NCI-H82 treated with DMSO at 0.1 percent for 48 hours (cell line): ENCODE measurements at regions not wholly inside any gene's neighbourhood (a gene's known extent, or its start where the extent isn't known, plus 50 kb on each side); places are given as distances from the start of the nearest gene placed in this dataset.
"Not testable (repeated sequence)": the region's sequence is repeated elsewhere in the genome, so short reads cannot be mapped to it uniquely, and the experiment has no call there.

Experiments
- DNase-seq: peaks from one replicate; lab custom pipeline; 2025; ENCODE audit not compliant: unreplicated experiment; lab: John Stamatoyannopoulos, UW

DNA sequence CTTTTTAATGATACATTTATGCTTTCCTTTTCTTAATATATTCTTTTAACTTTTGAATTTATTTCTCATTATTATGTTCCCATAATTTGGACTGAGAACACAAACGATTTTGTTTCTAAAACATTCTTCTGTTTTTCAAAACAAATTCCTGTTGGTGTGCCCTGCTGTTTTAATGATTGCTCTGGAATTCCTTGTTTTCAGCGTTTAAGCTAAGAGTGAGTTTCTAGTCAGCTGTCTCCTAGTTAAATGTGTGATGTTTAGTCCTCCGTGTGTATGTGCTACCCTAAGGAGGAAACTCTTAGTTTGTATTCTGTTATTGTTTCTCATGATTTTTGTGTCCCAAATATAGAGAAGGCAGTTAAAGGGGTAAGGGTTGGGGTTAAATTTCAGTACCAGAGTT lies 306.1 kb upstream of the RGS17 start:
- DNase-seq, result no peak

DNA sequence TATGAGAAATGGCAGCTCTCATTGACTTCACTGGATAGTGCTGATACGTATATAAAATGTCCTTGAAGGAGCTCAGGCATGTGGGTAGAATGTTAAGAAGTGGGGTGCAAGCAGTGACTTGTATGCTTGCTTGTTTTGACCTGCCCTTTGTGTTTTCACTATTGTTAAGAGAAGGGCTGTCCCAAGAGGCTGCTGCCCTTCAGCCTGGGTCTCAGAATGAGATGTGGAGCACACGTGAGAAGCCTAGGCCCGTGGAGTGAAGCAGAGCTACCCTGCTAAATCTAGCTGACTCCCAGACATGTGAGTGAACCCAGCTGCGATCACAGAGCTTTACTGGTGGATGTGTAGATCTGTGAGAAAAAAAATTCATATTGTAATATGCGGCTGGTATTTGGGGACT lies 305.3 kb upstream of the RGS17 start:
- DNase-seq, result no peak

DNA sequence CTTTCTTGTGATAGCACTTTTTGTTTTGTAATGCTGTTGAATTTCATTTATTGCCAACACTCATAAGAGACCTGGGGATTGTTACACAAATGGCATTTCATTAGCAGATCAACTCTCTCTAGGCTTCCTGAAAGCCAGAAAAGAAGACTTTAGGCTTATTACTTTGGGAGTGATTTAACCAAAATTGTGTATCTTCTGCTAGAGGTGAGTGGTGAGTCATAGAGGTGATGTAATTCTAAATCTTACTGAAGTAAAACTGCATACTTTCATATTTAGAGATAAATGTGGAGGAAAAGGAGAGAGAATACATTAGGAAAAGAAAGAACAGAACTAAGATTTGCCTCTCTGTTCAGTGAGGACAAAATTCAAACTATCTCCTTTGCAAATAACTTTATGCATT lies 304.7 kb upstream of the RGS17 start:
- DNase-seq, result no peak

DNA sequence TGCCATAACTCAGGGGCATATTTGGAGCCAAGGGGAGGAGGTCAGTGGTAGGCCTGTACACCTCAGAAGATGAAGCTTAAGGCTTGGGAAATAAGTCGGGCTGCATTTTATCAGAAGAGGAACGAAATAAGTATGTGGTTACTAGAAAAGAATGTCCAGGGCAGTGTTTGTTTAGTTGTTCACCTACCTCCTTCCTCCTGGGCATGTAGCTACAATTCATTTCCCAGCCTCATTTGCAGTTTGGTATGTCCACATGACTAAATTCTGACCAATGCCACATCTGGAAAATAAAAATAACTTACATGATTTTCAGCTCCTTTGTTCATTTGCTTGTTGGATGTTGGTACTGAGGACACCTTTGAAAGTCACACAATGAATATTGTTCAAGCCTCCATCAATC lies 294.5 kb upstream of the RGS17 start:
- no peak for DNase-seq

DNA sequence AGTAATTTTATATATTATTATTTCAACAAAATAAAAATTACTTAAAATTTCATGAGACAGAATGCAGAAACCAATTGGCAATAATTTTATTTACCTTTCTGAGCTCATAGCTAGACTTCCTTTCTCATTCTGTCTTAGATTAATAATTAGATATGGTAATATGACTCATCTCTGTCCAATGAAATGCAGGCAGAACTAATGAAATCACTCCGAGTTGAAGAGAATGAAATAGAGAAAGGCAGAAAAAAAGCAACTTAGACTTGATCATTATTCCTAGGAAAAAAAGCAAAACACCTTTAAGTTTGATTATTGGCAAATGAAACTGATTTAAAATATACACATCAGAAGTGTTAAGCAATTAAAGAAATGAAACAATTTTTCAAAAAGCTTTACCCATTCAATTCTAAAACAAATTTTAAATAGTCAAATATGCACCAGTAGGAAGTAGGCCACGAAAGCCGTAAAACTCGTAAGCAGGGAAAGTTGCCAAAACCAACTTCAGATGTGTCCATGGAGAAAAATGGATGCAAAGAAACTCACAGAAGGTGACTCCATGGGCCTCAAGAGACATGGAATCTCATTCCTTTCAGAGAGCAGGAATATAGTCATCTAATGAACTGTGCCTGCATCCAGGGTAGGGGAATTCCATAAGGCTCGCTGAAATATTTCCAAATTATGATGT lies 293.8 kb upstream of the RGS17 start:
- DNase-seq, result no peak

DNA sequence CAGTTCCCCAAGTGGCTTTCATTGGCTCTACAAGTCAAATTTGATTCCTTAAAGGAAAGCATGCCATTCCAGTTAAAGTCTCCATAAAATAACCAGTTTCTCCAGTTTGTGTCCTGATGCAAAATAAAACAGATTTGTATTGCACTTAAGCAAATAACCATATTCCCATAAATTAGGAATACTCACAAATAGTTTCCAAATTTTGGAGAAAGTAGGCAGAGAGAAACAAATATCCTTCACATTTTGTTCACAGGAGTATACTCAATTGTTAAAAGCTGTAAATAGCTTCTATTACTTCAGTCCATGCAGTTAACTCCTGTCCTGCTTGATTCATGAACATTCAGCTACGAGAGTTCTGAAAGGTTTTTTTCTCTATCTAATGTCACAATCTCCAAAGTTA lies 281.4 kb upstream of the RGS17 start:
- no peak for DNase-seq

DNA sequence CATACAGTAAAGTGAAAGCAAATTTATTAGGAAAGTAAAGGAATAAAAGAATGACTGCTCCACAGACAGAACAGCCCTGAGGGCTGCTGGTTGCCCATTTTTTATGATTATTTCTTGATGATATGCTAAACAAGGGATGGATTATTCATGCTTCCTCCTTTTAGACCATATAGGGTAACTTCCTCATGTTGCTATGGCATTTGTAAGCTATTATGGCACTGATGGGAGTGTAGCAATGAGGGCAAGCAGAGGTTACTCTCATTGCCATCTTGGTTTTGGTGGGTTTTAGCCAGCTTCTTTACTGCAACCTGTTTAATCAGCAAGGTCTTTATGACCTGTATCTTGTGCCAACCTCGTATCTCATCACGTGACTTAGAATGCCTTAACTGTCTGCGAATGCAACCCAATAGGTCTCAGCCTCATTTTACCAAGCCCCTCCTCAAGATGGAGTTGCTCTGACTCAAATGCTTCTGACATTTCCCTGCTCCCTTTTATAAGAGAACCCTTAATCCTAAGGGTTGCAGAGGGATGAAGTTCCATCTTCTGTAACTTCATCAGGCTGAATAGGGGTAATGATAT lies 280.1 kb upstream of the RGS17 start:
- no peak for DNase-seq

DNA sequence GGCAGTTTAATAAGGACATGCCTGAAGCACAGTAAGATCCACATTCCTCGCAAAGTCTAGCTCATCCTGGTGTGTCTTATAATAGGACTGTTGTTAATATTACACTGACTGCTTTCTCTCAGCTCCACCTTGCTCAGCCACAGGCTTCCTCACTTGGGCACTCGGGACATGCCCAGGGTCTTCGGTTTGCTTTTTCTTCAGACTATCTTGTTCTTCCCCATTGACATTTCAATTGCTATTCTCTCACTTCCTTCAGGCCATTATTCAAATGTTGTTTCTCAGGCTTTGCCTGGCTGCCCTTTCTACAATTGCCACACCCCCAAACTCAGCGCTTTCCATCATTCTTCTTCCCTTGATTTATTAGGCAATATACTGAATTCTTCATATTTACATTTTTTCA lies 274.8 kb upstream of the RGS17 start:
- DNase-seq, result no peak

DNA sequence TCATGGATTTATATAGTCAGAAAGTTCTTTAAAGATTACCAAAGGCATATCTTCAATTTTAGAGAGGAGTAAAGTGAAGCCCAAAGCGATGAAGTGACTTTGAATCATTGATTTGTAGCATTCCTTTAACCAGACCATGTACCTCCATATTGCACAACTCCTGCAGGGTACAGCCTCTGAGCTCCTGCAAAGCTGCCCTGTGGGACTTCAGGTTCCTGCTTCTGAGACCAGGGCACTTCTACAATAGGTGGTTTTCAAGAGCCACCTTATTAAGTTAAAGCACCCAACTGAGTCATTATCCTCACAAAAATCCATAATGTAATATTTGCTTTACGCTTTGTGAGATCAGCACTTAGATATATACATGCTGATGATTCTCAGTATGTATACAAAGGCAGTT lies 270.7 kb upstream of the RGS17 start:
- DNase-seq, result no peak

DNA sequence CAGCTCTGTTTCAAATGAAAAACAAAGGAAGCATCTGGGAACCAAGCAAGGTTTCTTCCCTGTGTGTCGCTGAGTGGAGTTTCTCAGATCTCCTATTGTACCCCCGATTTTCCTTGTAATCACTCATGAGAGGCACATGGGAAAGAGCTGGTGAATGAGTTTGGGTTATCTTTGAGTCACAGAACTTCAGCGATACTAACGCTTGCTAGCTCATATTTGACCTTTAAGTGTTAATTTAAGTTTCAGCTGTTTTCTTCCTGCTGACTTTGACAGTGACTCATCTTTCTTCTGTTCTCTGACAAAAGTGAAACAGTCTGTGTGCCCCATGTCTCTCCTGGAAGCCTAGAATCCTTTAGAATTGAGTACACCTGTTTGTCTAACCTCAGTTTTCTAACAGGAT lies 261.1 kb upstream of the RGS17 start:
- DNase-seq, result no peak

DNA sequence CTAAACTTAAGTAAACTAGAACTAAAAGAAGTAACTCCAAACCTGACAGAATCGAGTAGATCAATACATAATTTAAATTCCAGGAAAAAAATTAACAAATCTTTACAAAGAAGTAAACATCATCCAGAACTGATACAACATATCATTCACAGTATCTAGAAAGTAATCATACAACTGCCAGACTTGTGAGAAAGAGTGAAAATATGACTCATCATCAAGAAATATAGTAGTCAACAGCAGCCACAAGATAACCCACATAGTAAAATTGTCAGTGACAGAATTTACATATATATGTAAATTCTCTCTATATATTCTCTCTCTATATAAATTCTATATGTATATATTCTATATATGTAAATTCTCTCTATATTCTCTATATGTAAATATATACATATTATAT lies 242.8 kb upstream of the RGS17 start:
- no peak for DNase-seq

DNA sequence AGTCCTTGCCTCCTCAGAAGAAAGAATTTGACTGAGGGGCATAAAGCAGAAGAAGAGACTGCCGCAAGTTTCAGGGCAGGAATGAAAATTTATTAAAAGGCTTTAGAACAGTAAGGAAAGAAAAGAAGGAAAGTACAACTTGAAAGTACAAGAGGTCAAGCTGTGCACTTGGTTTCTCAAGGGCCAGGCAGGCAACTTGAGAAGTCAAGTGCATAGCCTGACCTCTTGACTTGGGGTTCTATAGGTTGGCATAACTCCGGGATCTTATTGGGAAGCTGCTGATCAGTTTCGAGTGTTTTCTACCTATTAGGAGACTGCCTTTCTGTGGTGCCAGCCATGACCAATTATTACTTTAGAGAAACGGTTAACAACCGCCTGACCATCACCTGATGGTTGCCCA lies 237.0 kb upstream of the RGS17 start:
- DNase-seq, result no peak

DNA sequence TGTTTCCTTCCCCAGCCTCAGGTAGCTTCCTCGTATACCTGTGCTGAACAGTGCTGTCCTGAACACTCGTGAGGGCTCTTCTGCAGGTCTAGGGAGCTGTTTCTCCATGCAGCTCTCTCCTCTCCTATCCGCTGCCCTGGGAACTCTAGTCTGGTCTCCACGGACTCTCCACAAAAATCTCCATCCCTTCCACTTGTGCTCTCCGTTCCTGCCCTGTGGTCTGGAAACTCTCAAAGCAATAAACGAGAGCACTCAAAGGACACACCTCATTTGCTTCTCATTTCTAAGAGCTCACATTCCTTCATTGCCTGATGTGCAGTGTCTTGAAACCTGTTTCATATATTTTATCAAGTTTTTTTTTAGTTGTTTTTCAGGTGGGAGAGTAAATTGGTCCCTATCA lies 235.9 kb upstream of the RGS17 start:
- DNase-seq, result no peak

DNA sequence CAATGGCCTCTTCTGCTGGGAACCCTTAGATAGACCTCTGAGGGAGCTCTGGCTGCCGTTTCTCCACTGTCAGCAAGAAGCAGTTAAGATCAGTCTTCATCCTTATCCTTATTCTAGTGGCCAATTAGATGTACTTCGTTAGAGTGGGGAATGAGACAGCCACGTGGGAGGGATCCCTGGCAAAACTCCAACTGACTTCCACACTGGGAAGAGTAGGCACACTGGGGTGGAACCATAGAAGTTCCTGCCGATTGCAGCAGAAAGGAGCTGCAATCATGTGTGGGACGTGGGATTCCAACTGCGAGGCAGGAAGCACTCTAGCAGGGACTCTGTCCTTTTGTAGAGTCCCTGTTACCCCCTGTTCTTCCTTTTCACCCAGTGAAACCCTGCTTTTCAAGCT lies 226.3 kb upstream of the RGS17 start:
- no peak for DNase-seq

DNA sequence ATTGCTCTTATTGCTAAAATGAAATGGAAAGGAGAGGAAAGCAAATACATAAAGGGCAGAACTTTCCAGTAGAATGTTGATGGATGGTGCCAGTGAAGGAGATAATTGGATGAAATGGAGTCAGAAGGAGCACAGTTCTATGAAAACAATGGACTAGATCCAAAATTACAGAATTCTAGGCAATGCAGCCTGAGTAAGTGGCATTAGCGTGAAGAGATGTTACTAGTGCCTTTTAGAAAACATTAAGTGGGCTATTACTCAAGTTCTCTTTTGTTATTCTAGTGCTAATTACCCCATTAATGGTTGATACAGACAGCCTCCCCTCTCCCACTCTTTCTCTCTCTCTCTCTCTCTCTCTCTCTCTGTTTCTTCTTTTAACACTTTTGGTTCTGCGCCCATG lies 209.5 kb upstream of the RGS17 start:
- DNase-seq, result no peak

DNA sequence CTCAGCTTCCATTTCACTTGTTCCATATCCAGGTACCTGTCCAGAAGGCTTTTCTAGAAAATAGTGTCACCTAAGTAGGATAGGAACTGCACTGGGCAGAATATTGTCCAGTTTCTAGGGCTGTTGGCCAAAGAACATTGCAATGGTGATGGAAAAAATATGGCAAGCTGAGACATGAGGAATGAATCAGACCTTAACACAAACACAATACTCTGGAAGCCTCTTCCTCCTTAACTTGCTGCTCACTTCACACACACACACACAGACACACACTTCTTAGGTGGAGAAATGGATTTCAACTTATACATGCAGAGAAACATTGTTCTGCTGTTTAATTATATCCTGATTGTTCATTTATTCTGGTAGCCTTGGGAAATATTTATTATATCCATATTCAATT lies 203.0 kb upstream of the RGS17 start:
- no peak for DNase-seq

DNA sequence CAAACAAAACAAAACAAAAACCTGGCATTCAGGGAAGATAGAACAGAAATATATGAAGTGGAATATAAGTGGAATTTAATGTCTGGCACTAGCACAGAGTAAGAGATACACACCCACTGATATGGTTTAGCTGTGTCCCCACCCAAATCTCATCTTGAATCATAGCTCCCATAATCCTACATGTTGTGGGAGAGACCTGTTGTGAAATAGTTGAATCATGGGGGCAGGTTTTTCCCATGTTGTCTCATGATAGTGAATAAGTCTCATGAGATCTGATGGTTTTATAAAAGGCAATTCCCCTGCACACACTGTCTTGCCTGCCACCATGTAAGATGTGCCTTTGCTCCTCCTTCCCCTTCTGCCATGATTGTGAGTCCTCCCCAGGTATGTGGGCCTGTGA lies 200.1 kb upstream of the RGS17 start:
- not testable (repeated sequence) for DNase-seq

DNA sequence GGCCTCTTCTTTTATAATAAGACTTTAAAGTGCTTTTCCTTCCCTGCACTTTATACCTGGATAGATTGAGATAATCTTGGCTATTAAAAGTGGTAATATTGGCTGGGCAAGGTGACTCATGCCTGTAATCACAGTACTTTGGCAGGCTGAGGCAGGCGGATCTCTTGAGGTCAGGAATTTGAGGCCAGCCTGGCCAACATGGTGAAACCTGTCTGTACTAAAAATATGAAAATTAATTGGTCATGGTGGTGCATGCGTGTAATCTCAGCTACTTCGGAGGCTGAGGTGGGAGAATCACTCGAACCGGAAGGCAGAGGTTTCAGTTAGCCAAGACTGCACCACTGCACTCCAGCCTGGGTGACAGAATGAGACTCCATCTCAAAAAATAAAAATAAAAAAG lies 197.1 kb upstream of the RGS17 start:
- DNase-seq, result no peak

DNA sequence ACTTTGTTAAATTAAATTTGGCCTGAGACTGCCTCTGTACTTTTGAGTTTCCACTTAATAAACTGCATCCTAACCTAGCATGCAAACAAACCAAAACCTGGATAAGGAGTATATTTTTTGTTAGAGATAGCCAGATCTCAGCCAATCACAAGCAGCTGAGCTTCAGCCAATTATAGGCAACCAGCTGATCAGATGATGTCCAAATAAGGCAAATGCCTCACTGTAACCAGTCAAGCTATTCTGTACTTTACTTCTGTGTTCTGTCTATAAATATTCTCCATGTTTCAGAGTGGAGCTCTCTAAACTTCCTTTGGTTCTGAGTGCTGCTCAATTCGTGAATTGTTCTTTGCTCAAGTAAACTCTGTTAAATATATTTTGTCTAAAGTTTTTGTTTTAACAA lies 194.6 kb upstream of the RGS17 start:
- no peak for DNase-seq

DNA sequence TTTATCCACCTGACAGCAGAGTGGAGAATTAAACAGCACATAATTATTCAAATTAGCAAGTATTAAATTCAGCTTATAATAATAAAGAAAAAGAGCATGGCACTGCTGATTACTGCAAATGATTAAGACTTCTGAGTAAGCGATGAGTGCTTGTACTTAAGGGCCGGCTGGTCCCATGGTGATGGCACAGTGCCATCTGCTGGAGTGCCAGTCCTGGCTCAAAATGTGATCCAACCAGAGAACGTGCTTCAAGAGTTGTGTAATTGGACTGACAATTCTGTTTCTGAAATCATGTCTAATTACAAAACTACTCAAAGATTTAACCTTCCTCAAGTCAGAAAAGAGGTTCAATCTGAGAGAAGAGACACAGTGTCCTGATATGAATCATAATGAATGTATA lies 181.6 kb upstream of the RGS17 start:
- DNase-seq, result peak; percentile 9

DNA sequence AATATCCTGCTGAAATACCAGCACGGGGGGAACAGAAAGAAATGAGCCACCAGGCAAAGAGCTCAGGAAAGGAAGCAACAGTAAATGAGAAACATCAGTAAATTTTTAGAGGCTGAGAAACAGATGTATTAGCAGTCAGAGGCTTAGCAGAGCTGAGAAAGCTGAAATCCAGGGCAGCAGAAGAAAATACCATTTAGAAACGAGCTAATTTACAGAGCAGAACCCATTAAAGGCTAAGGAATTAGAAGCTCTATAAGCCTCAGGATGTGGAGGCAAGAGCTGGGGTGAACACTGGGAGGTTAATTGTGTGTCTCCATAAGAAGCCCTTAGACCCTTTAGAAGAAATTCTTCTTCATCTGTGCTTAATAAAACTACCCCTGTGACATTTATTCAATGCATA lies 178.6 kb upstream of the RGS17 start:
- DNase-seq, result peak; percentile 51

DNA sequence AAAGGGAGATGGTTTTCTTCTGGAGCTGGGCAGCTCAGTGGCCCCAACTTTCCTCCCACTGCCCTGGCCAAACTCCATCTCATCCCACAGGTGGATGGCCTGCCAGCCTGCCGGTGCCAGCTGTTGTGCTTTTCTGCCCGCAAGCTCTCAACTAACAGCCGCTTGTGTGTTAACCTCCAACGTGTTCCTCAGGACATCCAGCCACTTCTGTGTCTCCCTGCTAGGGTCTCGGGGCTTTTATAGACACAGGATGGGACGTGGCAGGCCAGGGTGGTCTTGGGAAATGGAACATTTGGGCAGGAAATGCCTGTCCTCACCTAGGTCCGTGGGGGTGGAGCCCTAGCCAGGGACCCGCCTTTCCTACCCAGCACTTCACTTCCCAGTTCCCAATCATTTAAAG lies 171.1 kb upstream of the RGS17 start:
- DNase-seq, result no peak

DNA sequence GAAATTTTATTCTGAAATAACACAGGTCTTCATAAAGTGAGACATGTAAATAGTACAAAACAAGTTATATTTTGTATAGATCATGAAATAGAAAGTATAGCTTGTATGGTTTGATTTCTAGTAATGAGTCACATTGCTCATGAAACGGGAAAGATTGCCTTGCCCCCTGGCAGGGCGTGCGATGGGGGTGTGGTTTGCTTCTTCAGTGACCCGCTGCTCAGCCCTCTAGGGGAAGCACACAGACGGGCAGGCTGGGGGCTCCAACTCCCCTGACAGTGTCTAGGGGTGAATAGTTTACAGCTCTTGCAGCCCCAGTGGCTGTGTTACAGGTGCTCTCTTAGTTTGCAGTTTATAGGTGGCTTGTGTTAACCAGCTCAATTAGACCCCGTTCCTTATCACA lies 170.5 kb upstream of the RGS17 start:
- DNase-seq, result no peak
